Activated CD4-positive, alpha-beta T cell treated with anti-CD3 and anti-CD28 coated beads, Interleukin-2, amount 50 U/mL, for 48 hours (primary cell): ENCODE measurements at regions not wholly inside any gene's neighbourhood (a gene's known extent, or its start where the extent isn't known, plus 50 kb on each side); places are given as distances from the start of the nearest gene placed in this dataset.

Source experiments
- DNase-seq, 2 experiments: peaks; one replicate each; pipeline ENCODE4 v3.0.0-alpha.2; 2020

- DNase-seq = no peak
Observed at GRCh38 chr2:158006961-158007719, 94.5 kb upstream of the UPP2 start.

GRCh38 chr2:158004126-158004764 lies 97.4 kb upstream of the UPP2 start:
- DNase-seq = no peak

- no peak for DNase-seq
Observed at GRCh38 chr2:158002079-158002478, 99.6 kb upstream of the UPP2 start.

GRCh38 chr2:157996799-157997198 lies 104.9 kb upstream of the UPP2 start:
- no peak for DNase-seq

GRCh38 chr2:157995117-157995516 lies 106.6 kb upstream of the UPP2 start:
- no peak for DNase-seq

- no peak for DNase-seq
Observed at GRCh38 chr2:157991932-157992331, 109.7 kb upstream of the UPP2 start.

- DNase-seq = no peak
Observed at GRCh38 chr2:157990173-157990572, 111.5 kb upstream of the UPP2 start.

GRCh38 chr2:157989227-157989626 lies 112.4 kb upstream of the UPP2 start:
- no peak for DNase-seq

GRCh38 chr2:157986761-157987160 lies 110.6 kb upstream of the ACVR1 start:
- no peak for DNase-seq

GRCh38 chr2:157984866-157985265 lies 108.7 kb upstream of the ACVR1 start:
- DNase-seq = no peak

GRCh38 chr2:157980020-157980419 lies 103.9 kb upstream of the ACVR1 start:
- no peak for DNase-seq

- DNase-seq = no peak
Observed at GRCh38 chr2:157971702-157972101, 95.6 kb upstream of the ACVR1 start.

GRCh38 chr2:157967856-157968255 lies 91.7 kb upstream of the ACVR1 start:
- DNase-seq = no peak

GRCh38 chr2:157959249-157959648 lies 83.1 kb upstream of the ACVR1 start:
- DNase-seq = no peak

- DNase-seq = no peak
Observed at GRCh38 chr2:157957596-157957995, 81.5 kb upstream of the ACVR1 start.

GRCh38 chr2:157952558-157952957 lies 76.4 kb upstream of the ACVR1 start:
- no peak for DNase-seq

GRCh38 chr2:157948856-157949255 lies 72.7 kb upstream of the ACVR1 start:
- DNase-seq = no peak

GRCh38 chr2:157946919-157947557 lies 70.9 kb upstream of the ACVR1 start:
- DNase-seq = no peak

GRCh38 chr2:157940024-157940423 lies 63.9 kb upstream of the ACVR1 start:
- DNase-seq = no peak

GRCh38 chr2:157938556-157938955 lies 62.4 kb upstream of the ACVR1 start:
- no peak for DNase-seq

- DNase-seq = no peak
Observed at GRCh38 chr2:157936406-157936805, 60.3 kb upstream of the ACVR1 start.

GRCh38 chr2:157935378-157935906 lies 59.3 kb upstream of the ACVR1 start:
- DNase-seq = no peak

- no peak for DNase-seq
Observed at GRCh38 chr2:157934684-157935377, 58.7 kb upstream of the ACVR1 start.
